ENCODE measurements at regions not wholly inside any gene's neighbourhood (a gene's known extent, or its start where the extent isn't known, plus 50 kb on each side); places are given as distances from the start of the nearest gene placed in this dataset.

GRCh38 chr10:5587151-5588079 lies 62.7 kb downstream of the CALML3 start:
- Histone ChIP-seq H3K4me1 (peaks cover 3 to 72% (median 23%) of the 10 kb centered on the region in 9 donors), H3K9me3 (peaks cover 0 to 2% (median 0%) of the 10 kb centered on the region in 11 donors), H3K27ac (peak overlapping the region in 7 of 10 donors; percentile 7 to 71 (median 43)), H3K4me3 (no peak overlapping the region), H3K36me3 (no peaks in the 10 kb centered on the region), H3K27me3 (peaks cover 0 to 30% (median 4%) of the 10 kb centered on the region in 7 donors)
- DNase-seq (peak; percentile 51 to 70), ATAC-seq (peak; percentile 45 to 79 (median 60))
- WGBS, 2 donors: 50 to 55% methylated on average over 25 of the region's 25 CpGs
- intact Hi-C loops (cut with DNase I): no loop called here
- TF ChIP-seq CTCF (IDR thresholded peaks at IDR 0.05): no peak

GRCh38 chr10:5588080-5588453 lies 63.3 kb downstream of the CALML3 start:
- 94 to 95% methylated on average over 6 of the region's 6 CpGs for WGBS, 2 donors
- no peaks in the 10 kb centered on the region for H3K9me3 ChIP-seq
- no peak overlapping the region for H3K4me3 ChIP-seq
- H3K4me1 ChIP-seq: peaks cover 3 to 72% (median 23%) of the 10 kb centered on the region in 9 donors
- intact Hi-C loops (cut with DNase I): no loop called here
- no peak for ATAC-seq
- no peak for DNase-seq
- H3K36me3 ChIP-seq: no peaks in the 10 kb centered on the region
- H3K27ac ChIP-seq: peak overlapping the region in 4 of 10 donors; percentile 12 to 65 (median 32)
- peaks cover 0 to 29% (median 4%) of the 10 kb centered on the region in 7 donors for H3K27me3 ChIP-seq
- no peak for TF ChIP-seq CTCF (IDR thresholded peaks at IDR 0.05)

GRCh38 chr10:5588603-5589002 lies 63.8 kb downstream of the CALML3 start:
- no peak overlapping the region for H3K4me3 ChIP-seq
- intact Hi-C loops (cut with DNase I): no loop called here
- H3K27ac ChIP-seq: no peak overlapping the region
- H3K27me3 ChIP-seq: peaks cover 0 to 23% (median 4%) of the 10 kb centered on the region in 7 donors
- WGBS, 2 donors: 71 to 77% methylated on average over 5 of the region's 5 CpGs
- H3K9me3 ChIP-seq: no peaks in the 10 kb centered on the region
- H3K4me1 ChIP-seq: peaks cover 3 to 67% (median 23%) of the 10 kb centered on the region in 9 donors
- DNase-seq (no peak), ATAC-seq (no peak)
- no peaks in the 10 kb centered on the region for H3K36me3 ChIP-seq
- no peak for TF ChIP-seq CTCF (IDR thresholded peaks at IDR 0.05)

Data from heart right ventricle (tissue), 16 donors.